ENCODE measurements at regions not wholly inside any gene's neighbourhood (a gene's known extent, or its start where the extent isn't known, plus 50 kb on each side); places are given as distances from the start of the nearest gene placed in this dataset.

DNA sequence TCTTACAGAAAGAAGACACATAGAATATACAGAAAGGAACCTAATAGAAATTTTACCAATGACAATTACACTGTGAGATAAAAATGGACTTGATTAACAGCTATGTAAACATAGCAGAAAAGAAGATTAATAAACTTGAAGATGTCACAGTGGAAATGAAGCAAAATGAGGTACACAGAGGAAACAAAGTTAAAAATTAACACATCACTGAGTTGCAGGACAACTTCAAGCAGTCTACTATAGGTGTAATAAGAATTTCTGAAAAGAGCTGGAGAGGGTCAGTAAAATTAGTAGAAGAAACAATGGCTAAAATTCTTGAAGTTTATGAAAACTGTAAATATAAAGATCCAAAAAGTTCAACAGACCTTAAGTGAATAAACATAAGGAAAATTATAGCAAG is 738.7 kb downstream of the C12orf50 start:
- Histone ChIP-seq H2AFZ (replicated peaks) (no peak overlapping the region), H3K27me3 (no peaks in the 10 kb centered on the region), H3K9me3 (ENCODE audit: low read depth) (no peaks in the 10 kb centered on the region), H3K79me2 (ENCODE audit: low read depth) (no peaks in the 10 kb centered on the region), H3F3A (ENCODE audit: low read depth) (no peaks in the 10 kb centered on the region), H4K20me1 (ENCODE audit: low read depth) (no peaks in the 10 kb centered on the region), H3K36me3 (no peaks in the 10 kb centered on the region), H3K4me3 (no peak overlapping the region), H3K9ac (no peak overlapping the region), H3K4me1 (no peaks in the 10 kb centered on the region), H3K4me2 (no peak overlapping the region), H3K27ac (no peak overlapping the region)
- Mint-ChIP-seq H3K4me1 (no peaks in the 10 kb centered on the region), H3K27me3 (ENCODE audit: insufficient read depth, low read depth) (no peaks in the 10 kb centered on the region), H3K27ac (no peak overlapping the region), H3K4me3 (no peak overlapping the region), H3K9me3 (peaks cover 2% of the 10 kb centered on the region), H3K36me3 (no peaks in the 10 kb centered on the region)
- DNase-seq (ENCODE audit: low spot score): no peak
- TF ChIP-seq, protein P1, sequence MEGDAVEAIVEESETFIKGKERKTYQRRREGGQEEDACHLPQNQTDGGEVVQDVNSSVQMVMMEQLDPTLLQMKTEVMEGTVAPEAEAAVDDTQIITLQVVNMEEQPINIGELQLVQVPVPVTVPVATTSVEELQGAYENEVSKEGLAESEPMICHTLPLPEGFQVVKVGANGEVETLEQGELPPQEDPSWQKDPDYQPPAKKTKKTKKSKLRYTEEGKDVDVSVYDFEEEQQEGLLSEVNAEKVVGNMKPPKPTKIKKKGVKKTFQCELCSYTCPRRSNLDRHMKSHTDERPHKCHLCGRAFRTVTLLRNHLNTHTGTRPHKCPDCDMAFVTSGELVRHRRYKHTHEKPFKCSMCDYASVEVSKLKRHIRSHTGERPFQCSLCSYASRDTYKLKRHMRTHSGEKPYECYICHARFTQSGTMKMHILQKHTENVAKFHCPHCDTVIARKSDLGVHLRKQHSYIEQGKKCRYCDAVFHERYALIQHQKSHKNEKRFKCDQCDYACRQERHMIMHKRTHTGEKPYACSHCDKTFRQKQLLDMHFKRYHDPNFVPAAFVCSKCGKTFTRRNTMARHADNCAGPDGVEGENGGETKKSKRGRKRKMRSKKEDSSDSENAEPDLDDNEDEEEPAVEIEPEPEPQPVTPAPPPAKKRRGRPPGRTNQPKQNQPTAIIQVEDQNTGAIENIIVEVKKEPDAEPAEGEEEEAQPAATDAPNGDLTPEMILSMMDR (IDR thresholded peaks at IDR 0.05): no peak
- TF ChIP-seq EZH2phosphoT487 (IDR thresholded peaks at IDR 0.05) (no peak), EZH2 (IDR thresholded peaks at IDR 0.05) (no peak)

GRCh38 chr12:87283886-87284285 is 745.3 kb downstream of the C12orf50 start:
- no peaks in the 10 kb centered on the region for H3K9me3 ChIP-seq (ENCODE audit: low read depth)
- TF ChIP-seq EZH2 (IDR thresholded peaks at IDR 0.05) (no peak), EZH2phosphoT487 (IDR thresholded peaks at IDR 0.05) (no peak)
- TF ChIP-seq, protein P1 (IDR thresholded peaks at IDR 0.05): no peak
- Mint-ChIP-seq H3K4me1 (no peaks in the 10 kb centered on the region), H3K36me3 (no peaks in the 10 kb centered on the region), H3K27me3 (ENCODE audit: insufficient read depth, low read depth) (no peaks in the 10 kb centered on the region), H3K27ac (no peak overlapping the region), H3K4me3 (no peak overlapping the region), H3K9me3 (peaks cover 3% of the 10 kb centered on the region)
- H3K4me1 ChIP-seq: no peaks in the 10 kb centered on the region
- no peak overlapping the region for H3K27ac ChIP-seq
- no peak overlapping the region for H3K9ac ChIP-seq
- H3K4me3 ChIP-seq: no peak overlapping the region
- H3F3A ChIP-seq (ENCODE audit: low read depth): no peaks in the 10 kb centered on the region
- no peak overlapping the region for H2AFZ ChIP-seq (replicated peaks)
- H4K20me1 ChIP-seq (ENCODE audit: low read depth): no peaks in the 10 kb centered on the region
- no peak for DNase-seq (ENCODE audit: low spot score)
- H3K27me3 ChIP-seq: no peaks in the 10 kb centered on the region
- no peak overlapping the region for H3K4me2 ChIP-seq
- H3K79me2 ChIP-seq (ENCODE audit: low read depth): no peaks in the 10 kb centered on the region
- H3K36me3 ChIP-seq: no peaks in the 10 kb centered on the region

- Histone ChIP-seq H3K4me3 (no peak overlapping the region), H2AFZ (replicated peaks) (no peak overlapping the region), H3K9ac (no peak overlapping the region), H3K4me1 (no peaks in the 10 kb centered on the region), H3K4me2 (no peak overlapping the region), H3K36me3 (no peaks in the 10 kb centered on the region), H3F3A (ENCODE audit: low read depth) (no peaks in the 10 kb centered on the region), H3K27ac (no peak overlapping the region), H3K79me2 (ENCODE audit: low read depth) (no peaks in the 10 kb centered on the region), H4K20me1 (ENCODE audit: low read depth) (no peaks in the 10 kb centered on the region), H3K27me3 (no peaks in the 10 kb centered on the region), H3K9me3 (ENCODE audit: low read depth) (no peaks in the 10 kb centered on the region)
- Mint-ChIP-seq H3K27ac (no peak overlapping the region), H3K4me3 (no peak overlapping the region), H3K36me3 (no peaks in the 10 kb centered on the region), H3K27me3 (ENCODE audit: insufficient read depth, low read depth) (no peaks in the 10 kb centered on the region), H3K9me3 (peaks cover 3% of the 10 kb centered on the region), H3K4me1 (no peaks in the 10 kb centered on the region)
- DNase-seq (ENCODE audit: low spot score): no peak
- TF ChIP-seq, protein P1 (IDR thresholded peaks at IDR 0.05): no peak
- TF ChIP-seq EZH2phosphoT487 (IDR thresholded peaks at IDR 0.05) (no peak), EZH2 (IDR thresholded peaks at IDR 0.05) (no peak)
Measured at GRCh38 chr12:87283111-87283510, 746.1 kb downstream of the C12orf50 start.
